ENCODE measurements at regions not wholly inside any gene's neighbourhood (a gene's known extent, or its start where the extent isn't known, plus 50 kb on each side); places are given as distances from the start of the nearest gene placed in this dataset.

GRCh38 chr4:12555011-12555410 lies 929.1 kb downstream of the RAB28 start:
- TF ChIP-seq CTCF (IDR thresholded peaks at IDR 0.05): no peak
- TF ChIP-seq EP300 (IDR thresholded peaks at IDR 0.05): no peak
